GM23248 (cell line): ENCODE measurements at regions not wholly inside any gene's neighbourhood (a gene's known extent, or its start where the extent isn't known, plus 50 kb on each side); places are given as distances from the start of the nearest gene placed in this dataset.

Source experiments
- DNase-seq: peaks from one replicate; pipeline ENCODE4 v3.0.0-alpha.2; 2015
- H2AFZ ChIP-seq: fragments of 200-600 bp; sonication (generic); 2 replicates; pipeline ENCODE4 v1.6.1; 2016; ENCODE audit warnings: antibody characterized with exemption
- H3F3A ChIP-seq: fragments of 200-600 bp; sonication (generic); 2 replicates; pipeline ENCODE4 v1.6.1; 2016; ENCODE audit warnings: mild to moderate bottlenecking, antibody characterized with exemption, mixed run types; ENCODE audit not compliant: insufficient read depth
- H3K27ac ChIP-seq: fragments of 200-600 bp; sonication (generic); 2 replicates; pipeline ENCODE4 v1.5.1; 2016; ENCODE audit warnings: mild to moderate bottlenecking
- H3K27me3 ChIP-seq: fragments of 200-600 bp; sonication (generic); replicated peaks from 2 replicates; pipeline ENCODE4 v1.6.1; 2016; ENCODE audit warnings: mild to moderate bottlenecking; ENCODE audit not compliant: insufficient read depth
- H3K36me3 ChIP-seq: fragments of 200-600 bp; sonication (generic); 2 replicates; pipeline ENCODE4 v1.6.1; 2016; ENCODE audit warnings: low read depth, mild to moderate bottlenecking
- H3K4me1 ChIP-seq: fragments of 200-600 bp; sonication (generic); 2 replicates; pipeline ENCODE4 v1.6.1; 2016; ENCODE audit warnings: mild to moderate bottlenecking; ENCODE audit not compliant: insufficient read depth
- H3K4me2 ChIP-seq: fragments of 200-600 bp; sonication (generic); one replicate; pipeline ENCODE4 v1.6.1; 2016; ENCODE audit warnings: mild to moderate bottlenecking; ENCODE audit not compliant: unreplicated experiment
- H3K4me3 ChIP-seq: fragments of 200-600 bp; sonication (generic); 2 replicates; pipeline ENCODE4 v1.5.1; 2016; ENCODE audit warnings: mild to moderate bottlenecking
- H3K79me2 ChIP-seq: fragments of 200-600 bp; sonication (generic); 2 replicates; pipeline ENCODE4 v1.6.1; 2016; ENCODE audit warnings: mild to moderate bottlenecking; ENCODE audit not compliant: insufficient read depth
- H3K9ac ChIP-seq: fragments of 200-600 bp; sonication (generic); 2 replicates; pipeline ENCODE4 v1.6.1; 2016; ENCODE audit warnings: mild to moderate bottlenecking
- H3K9me2 ChIP-seq: fragments of 200-600 bp; sonication (generic); 2 replicates; pipeline ENCODE4 v1.6.1; 2016; ENCODE audit warnings: mixed run types, mild to moderate bottlenecking, moderate library complexity; ENCODE audit not compliant: insufficient read depth
- H3K9me3 ChIP-seq: fragments of 200-600 bp; sonication (generic); one replicate; pipeline ENCODE4 v1.6.1; 2017; ENCODE audit warnings: low read depth
- H4K20me1 ChIP-seq: fragments of 200-600 bp; sonication (generic); 2 replicates; pipeline ENCODE4 v1.6.0; 2016; ENCODE audit not compliant: insufficient read depth
- EZH2 ChIP-seq: fragments of 200-600 bp; sonication (generic); IDR thresholded peaks from 2 replicates; pipeline ENCODE4 v1.6.1; 2018; ENCODE audit warnings: antibody characterized with exemption, mild to moderate bottlenecking; ENCODE audit not compliant: insufficient read depth, poor library complexity, severe bottlenecking
- EZH2phosphoT487 ChIP-seq: fragments of 200-600 bp; sonication (generic); IDR thresholded peaks from 2 replicates; pipeline ENCODE4 v1.6.1; 2018; ENCODE audit warnings: antibody characterized with exemption, moderate library complexity, mild to moderate bottlenecking, low read depth; ENCODE audit not compliant: insufficient read depth
- WGBS, 2 experiments: methylation state at CpG; one replicate each; pipeline ENCODE4 v1.1.6; 2015 to 2017; ENCODE audit warnings: low lambda C conversion rate in 2 of 2, low coverage in 1 of 2; ENCODE audit errors: missing lambda C conversion rate in 2 of 2; 5-methylcytosine and 5-hydroxymethylcytosine counted together
- in situ Hi-C: fragments of 300-500 bp; cut with MboI; formaldehyde crosslinking; loops from 2 replicates; pipeline ENCODE4 v1.15.0; 2020

DNA sequence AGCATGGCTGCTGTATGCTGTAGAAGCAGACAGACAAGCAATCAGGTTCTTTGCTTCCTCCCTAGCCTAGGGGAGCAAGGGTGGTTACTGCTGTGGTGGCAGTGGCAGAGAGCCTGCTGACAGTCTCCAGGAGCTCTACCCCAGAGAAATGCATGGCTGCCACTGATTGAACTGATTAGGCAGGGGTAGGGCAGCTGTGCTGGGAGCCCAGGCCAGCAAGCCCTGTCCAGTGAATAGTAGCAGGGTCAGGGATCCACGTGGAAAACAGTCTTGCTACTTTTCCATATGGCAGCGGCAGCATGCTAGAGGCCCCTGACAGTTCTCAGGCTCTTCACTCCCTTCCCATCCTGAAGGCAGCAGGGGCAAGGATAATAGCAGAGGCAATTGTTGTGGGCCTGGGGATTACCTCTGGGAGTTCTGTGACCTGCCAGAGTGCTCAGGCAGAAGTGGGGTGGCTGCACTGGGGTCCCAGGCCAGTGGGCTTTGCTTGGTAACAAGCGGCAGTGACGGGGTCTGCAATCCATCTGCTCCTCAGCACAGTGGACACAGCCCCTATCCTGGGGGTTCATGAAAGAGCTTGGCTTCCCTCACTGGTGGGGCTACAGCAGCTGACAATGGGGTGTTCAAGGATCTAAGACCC lies 558.8 kb upstream of the GHITM start:
- no peaks in the 10 kb centered on the region for H3K27me3 ChIP-seq
- H3K4me3 ChIP-seq = no peak overlapping the region
- no peak overlapping the region for H3K9ac ChIP-seq
- H3K27ac ChIP-seq = no peak overlapping the region
- no peaks in the 10 kb centered on the region for H3K36me3 ChIP-seq
- no peaks in the 10 kb centered on the region for H3K9me2 ChIP-seq
- no peaks in the 10 kb centered on the region for H3K79me2 ChIP-seq
- TF ChIP-seq EZH2phosphoT487 (no peak), EZH2 (no peak)
- DNase-seq = no peak
- no peaks in the 10 kb centered on the region for H3K4me1 ChIP-seq
- H3K4me2 ChIP-seq = no peak overlapping the region
- no peaks in the 10 kb centered on the region for H3F3A ChIP-seq
- H2AFZ ChIP-seq = no peak overlapping the region
- in situ Hi-C loops = no loop called here
- H4K20me1 ChIP-seq = no peaks in the 10 kb centered on the region
- no peaks in the 10 kb centered on the region for H3K9me3 ChIP-seq
- 51 to 58% methylated on average over 4 of the region's 4 CpGs for WGBS, 2 experiments

- no peak overlapping the region for H3K4me3 ChIP-seq
- no peak overlapping the region for H2AFZ ChIP-seq
- no peak overlapping the region for H3K9ac ChIP-seq
- H3K4me2 ChIP-seq = no peak overlapping the region
- in situ Hi-C loops = no loop called here
- no peaks in the 10 kb centered on the region for H3K9me2 ChIP-seq
- 5 to 7% methylated on average over 3 of the region's 3 CpGs for WGBS, 2 experiments
- no peak for TF ChIP-seq EZH2
- TF ChIP-seq EZH2phosphoT487 = no peak
- no peaks in the 10 kb centered on the region for H3K27me3 ChIP-seq
- H3K9me3 ChIP-seq = peaks cover 3% of the 10 kb centered on the region
- no peaks in the 10 kb centered on the region for H3F3A ChIP-seq
- H3K4me1 ChIP-seq = no peaks in the 10 kb centered on the region
- H3K79me2 ChIP-seq = no peaks in the 10 kb centered on the region
- no peaks in the 10 kb centered on the region for H4K20me1 ChIP-seq
- no peak for DNase-seq
- H3K27ac ChIP-seq = no peak overlapping the region
- no peaks in the 10 kb centered on the region for H3K36me3 ChIP-seq
These were observed 556.8 kb upstream of the GHITM start for GRCh38 chr10:83582407-83583095.

DNA sequence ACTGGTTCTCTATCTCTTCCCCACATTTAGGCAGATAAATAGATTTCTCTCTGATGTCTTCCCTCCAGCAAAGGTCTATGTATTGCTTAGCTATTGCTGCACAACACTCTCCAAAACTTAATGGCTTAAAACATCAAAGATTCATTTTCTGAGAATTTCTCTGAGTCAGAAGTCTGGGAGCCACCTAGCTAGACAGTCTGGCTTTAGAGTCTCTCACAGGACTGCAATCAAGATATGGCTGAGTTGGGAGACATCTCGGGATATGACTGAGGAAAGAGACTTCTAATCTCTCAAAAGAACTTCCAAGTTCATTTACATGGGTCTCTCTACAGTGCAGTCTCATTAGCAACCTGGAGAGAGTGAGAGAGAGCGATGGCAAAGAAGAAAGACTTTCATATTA lies 553.6 kb upstream of the GHITM start:
- Histone ChIP-seq H2AFZ (no peak overlapping the region), H3F3A (no peaks in the 10 kb centered on the region), H3K27me3 (no peaks in the 10 kb centered on the region), H3K36me3 (no peaks in the 10 kb centered on the region), H4K20me1 (no peaks in the 10 kb centered on the region), H3K27ac (no peak overlapping the region), H3K4me1 (no peaks in the 10 kb centered on the region), H3K4me2 (no peak overlapping the region), H3K9ac (no peak overlapping the region), H3K9me2 (no peaks in the 10 kb centered on the region), H3K9me3 (peaks cover 6% of the 10 kb centered on the region), H3K79me2 (no peaks in the 10 kb centered on the region), H3K4me3 (no peak overlapping the region)
- in situ Hi-C loops = no loop called here
- no peak for DNase-seq
- 11 to 18% methylated on average over 2 of the region's 2 CpGs for WGBS, 2 experiments
- TF ChIP-seq EZH2 (no peak), EZH2phosphoT487 (no peak)

GRCh38 chr10:83592337-83592935 lies 546.9 kb upstream of the GHITM start:
- H2AFZ ChIP-seq = no peak overlapping the region
- peaks cover 7% of the 10 kb centered on the region for H3K9me3 ChIP-seq
- no peak overlapping the region for H3K4me3 ChIP-seq
- no peaks in the 10 kb centered on the region for H3K79me2 ChIP-seq
- H4K20me1 ChIP-seq = no peaks in the 10 kb centered on the region
- in situ Hi-C loops = no loop called here
- H3K36me3 ChIP-seq = no peaks in the 10 kb centered on the region
- TF ChIP-seq EZH2 (no peak), EZH2phosphoT487 (no peak)
- H3F3A ChIP-seq = no peaks in the 10 kb centered on the region
- no peak overlapping the region for H3K9ac ChIP-seq
- no peaks in the 10 kb centered on the region for H3K27me3 ChIP-seq
- WGBS, 2 experiments = 21 to 31% methylated on average over 1 of the region's 1 CpG
- no peak overlapping the region for H3K4me2 ChIP-seq
- H3K27ac ChIP-seq = no peak overlapping the region
- H3K9me2 ChIP-seq = no peaks in the 10 kb centered on the region
- H3K4me1 ChIP-seq = no peaks in the 10 kb centered on the region
- DNase-seq = no peak
